SK-N-MC (cell line): ENCODE measurements at regions not wholly inside any gene's neighbourhood (a gene's known extent, or its start where the extent isn't known, plus 50 kb on each side); places are given as distances from the start of the nearest gene placed in this dataset.

Experiments
- EZH2 ChIP-seq: fragments of 200-600 bp; sonication (generic); IDR thresholded peaks from one replicate; pipeline ENCODE4 v1.6.1; 2017; ENCODE audit warnings: antibody characterized with exemption
- POLR2AphosphoS5 ChIP-seq: IDR thresholded peaks from 2 replicates; pipeline ENCODE4 v1.6.1; 2012; ENCODE audit warnings: mild to moderate bottlenecking, low read depth, low read length, borderline replicate concordance

DNA sequence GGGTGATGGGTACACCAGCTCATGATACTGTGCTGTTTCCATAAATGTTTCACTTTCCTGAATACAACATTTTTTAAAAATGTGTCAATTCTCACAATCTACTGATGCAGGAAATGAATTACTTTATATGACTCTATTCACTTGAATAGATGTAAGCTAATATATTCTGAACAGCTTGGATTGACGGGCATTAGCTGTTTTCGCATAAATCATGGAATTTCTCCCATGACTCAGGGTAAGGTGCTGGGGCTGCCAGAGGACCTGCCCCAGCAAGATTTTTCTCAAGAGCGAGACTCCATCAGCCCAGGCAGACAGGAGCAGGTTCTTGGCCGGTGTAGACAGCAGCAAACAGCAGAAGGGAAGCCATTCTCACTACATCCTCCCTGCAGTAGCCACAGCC, 107.1 kb downstream of the PFKFB3 start:
- TF ChIP-seq POLR2AphosphoS5: no peak
- no peak for TF ChIP-seq EZH2
